DND-41 (cell line): ENCODE measurements at regions not wholly inside any gene's neighbourhood (a gene's known extent, or its start where the extent isn't known, plus 50 kb on each side); places are given as distances from the start of the nearest gene placed in this dataset.

Experiments
- EZH2 ChIP-seq: IDR thresholded peaks from 3 replicates; pipeline ENCODE4 v1.6.1; 2012; ENCODE audit warnings: borderline replicate concordance, low read depth, mild to moderate bottlenecking, moderate library complexity, low read length, inconsistent platforms; ENCODE audit not compliant: severe bottlenecking
- TF ChIP-seq, protein P1 (sequence below): IDR thresholded peaks from 2 replicates; pipeline ENCODE4 v1.5.1; 2012; ENCODE audit warnings: borderline replicate concordance, low read length, moderate library complexity, mild to moderate bottlenecking; ENCODE audit not compliant: poor library complexity, severe bottlenecking; ENCODE audit errors: extremely low read depth

DNA sequence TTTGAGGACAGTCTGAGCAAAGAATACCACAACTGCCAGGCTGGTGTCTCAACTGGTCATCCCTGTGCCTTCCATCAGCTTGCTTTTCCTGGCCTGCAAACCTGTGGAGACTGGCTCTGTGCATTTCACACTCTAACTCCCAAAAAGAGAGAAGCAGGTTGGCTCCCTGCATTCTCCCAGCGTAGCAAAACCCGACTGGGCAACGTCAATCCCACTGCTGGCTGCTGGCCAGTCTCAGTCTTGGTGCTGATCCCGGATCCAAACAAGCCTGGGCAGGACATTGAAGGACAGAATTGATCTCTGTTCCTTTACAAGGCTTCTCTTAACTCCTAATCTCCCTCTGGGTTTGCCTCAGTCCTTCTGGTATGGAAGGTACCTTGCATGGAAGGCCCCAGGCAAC is 65.4 kb downstream of the FZD10 start:
- TF ChIP-seq, protein P1, sequence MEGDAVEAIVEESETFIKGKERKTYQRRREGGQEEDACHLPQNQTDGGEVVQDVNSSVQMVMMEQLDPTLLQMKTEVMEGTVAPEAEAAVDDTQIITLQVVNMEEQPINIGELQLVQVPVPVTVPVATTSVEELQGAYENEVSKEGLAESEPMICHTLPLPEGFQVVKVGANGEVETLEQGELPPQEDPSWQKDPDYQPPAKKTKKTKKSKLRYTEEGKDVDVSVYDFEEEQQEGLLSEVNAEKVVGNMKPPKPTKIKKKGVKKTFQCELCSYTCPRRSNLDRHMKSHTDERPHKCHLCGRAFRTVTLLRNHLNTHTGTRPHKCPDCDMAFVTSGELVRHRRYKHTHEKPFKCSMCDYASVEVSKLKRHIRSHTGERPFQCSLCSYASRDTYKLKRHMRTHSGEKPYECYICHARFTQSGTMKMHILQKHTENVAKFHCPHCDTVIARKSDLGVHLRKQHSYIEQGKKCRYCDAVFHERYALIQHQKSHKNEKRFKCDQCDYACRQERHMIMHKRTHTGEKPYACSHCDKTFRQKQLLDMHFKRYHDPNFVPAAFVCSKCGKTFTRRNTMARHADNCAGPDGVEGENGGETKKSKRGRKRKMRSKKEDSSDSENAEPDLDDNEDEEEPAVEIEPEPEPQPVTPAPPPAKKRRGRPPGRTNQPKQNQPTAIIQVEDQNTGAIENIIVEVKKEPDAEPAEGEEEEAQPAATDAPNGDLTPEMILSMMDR, result no peak
- no peak for TF ChIP-seq EZH2
